ENCODE measurements at regions not wholly inside any gene's neighbourhood (a gene's known extent, or its start where the extent isn't known, plus 50 kb on each side); places are given as distances from the start of the nearest gene placed in this dataset.

DNA sequence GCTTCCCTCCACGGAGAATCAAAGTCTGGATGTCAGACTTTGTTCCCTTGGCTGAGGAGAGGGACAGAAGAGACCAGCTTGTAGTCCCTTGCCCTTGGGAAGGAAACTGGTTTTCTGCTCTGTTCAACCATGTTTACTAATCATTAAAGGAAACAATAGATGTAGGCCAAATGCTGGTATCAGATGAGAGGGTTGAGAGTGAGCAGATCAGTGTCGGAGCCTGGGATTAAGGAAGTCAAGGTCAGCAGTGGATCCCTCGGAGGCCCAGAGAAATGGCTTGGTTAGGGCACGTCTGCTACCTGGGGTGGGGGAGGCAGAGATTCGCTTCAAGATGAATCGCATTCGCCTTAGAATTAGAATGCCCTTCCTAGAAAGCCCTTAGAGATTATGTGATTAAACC, 109.1 kb downstream of the MYCN start:
- TF ChIP-seq, protein P1, sequence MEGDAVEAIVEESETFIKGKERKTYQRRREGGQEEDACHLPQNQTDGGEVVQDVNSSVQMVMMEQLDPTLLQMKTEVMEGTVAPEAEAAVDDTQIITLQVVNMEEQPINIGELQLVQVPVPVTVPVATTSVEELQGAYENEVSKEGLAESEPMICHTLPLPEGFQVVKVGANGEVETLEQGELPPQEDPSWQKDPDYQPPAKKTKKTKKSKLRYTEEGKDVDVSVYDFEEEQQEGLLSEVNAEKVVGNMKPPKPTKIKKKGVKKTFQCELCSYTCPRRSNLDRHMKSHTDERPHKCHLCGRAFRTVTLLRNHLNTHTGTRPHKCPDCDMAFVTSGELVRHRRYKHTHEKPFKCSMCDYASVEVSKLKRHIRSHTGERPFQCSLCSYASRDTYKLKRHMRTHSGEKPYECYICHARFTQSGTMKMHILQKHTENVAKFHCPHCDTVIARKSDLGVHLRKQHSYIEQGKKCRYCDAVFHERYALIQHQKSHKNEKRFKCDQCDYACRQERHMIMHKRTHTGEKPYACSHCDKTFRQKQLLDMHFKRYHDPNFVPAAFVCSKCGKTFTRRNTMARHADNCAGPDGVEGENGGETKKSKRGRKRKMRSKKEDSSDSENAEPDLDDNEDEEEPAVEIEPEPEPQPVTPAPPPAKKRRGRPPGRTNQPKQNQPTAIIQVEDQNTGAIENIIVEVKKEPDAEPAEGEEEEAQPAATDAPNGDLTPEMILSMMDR (IDR thresholded peaks at IDR 0.05) = no peak
- TF ChIP-seq POLR2A (IDR thresholded peaks at IDR 0.05) = no peak
